Fibroblast of skin of right biceps (primary cell): ENCODE measurements at regions not wholly inside any gene's neighbourhood (a gene's known extent, or its start where the extent isn't known, plus 50 kb on each side); places are given as distances from the start of the nearest gene placed in this dataset.
"Not testable (repeated sequence)": the region's sequence is repeated elsewhere in the genome, so short reads cannot be mapped to it uniquely, and the experiment has no call there.

Experiments
- DNase-seq: peaks from one replicate; pipeline ENCODE4 v3.0.0-alpha.2; 2013

DNA sequence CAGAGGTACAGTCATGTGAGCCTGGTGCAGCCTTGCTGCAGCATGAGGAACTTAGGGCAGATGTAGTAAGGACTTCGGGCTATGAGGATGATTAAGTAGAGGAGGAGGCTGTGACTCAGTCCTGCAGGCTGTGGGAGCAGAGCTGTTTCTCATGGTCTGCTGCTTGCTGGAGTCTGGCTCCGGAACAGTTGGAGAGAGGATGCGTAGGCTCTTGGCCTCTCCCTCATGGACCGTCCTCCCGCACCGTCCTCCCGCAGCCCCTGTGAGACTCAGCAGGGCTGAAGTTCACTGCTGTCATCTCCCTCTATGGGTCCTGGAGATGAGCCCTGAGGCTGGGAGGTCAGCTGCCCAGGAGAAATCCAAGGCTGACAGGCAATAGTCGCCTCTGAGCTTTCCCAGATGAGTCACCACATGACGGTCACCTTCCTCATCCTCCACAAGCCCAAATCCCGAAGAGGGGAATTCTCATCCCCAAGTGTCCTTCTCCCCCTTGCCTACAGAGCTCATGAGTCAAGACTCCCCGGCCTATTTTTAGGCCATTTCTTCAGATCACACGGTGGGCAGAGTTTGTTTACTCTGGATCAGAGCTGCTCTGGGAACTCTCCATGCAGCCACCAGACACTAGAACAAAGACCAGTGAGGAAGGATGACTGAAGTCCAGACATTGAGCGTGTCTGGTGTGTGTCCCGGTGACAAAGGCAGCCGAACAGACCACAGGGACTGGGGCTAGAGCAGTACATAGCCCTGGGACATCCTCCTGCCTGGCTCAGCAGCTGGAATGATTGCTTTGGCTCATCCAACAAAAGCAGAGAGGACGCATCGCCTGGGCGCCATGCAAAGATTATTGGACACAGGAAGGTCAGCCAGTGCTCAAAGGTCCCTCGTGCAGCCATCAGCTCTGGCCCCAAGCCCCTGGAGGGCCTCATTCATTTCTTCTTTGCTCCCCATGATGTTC, 134.5 kb downstream of the NPIPB11 start:
- peak; percentile 88 for DNase-seq

DNA sequence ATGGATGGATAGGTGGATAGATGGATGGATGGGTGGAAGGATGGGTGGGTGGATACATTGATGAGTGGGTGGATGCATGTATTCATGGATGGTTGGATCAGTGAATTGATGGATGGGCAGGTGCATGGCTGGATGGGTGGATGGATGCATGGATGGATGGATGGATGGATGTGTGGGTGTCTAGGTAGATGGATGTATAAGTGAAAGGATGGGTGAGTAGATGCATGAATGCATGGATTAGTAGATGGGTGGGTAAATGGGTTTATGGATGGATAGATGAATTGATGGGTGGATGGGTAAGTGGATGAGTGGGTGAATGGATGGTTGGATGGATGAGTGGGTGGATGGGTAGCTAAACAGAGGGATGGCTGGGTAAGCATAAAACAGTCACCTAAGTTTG, 135.6 kb downstream of the NPIPB11 start:
- DNase-seq, result not testable (repeated sequence)

DNA sequence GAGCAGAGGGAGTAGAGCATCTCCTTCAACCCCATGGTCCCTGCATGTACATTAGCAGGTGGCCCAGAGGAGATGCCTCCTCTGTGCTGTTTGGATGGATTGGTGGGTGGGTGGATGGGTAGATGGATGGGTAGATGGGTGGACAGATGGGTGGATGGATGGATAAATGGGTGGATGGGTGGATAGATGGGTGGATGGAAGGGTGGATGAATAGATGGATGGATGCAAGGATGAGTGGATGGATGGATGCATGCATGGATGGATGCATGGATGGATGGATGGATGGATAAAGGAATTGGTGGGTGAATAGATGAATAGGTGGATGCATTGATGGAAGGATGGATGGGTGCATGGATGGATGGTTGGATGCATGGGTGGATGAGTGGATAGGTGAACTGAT, 136.5 kb downstream of the NPIPB11 start:
- not testable (repeated sequence) for DNase-seq

DNA sequence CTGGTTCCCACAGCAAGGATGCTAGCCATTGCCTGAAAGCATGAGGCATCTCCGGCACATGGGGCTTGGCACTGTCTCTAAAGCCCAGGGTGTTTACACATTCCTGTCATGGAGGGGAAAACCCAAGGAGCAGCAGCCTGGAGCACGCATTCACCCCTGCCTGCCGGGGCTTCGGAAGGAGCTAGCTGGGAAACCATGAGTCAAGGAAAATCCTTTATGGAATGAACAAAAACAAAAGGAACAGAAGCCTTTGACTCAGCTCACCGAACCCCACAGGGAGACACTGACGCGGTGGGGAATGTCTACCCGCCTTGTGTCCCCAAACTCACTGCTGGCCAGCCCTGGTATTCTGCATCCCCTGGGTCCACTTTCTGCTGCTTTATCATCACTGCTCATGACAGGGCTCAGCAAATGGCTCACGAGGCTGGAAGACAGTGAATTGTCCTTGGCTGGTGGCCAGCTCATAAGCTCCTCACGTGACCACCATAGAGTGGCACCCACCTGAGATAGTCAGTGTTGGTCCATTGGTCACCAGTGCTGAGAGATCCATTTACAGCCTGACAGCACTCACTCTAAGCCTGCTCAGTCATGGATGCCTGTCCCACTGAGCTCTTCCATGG, 137.2 kb downstream of the NPIPB11 start:
- DNase-seq, result peak; percentile 94

DNA sequence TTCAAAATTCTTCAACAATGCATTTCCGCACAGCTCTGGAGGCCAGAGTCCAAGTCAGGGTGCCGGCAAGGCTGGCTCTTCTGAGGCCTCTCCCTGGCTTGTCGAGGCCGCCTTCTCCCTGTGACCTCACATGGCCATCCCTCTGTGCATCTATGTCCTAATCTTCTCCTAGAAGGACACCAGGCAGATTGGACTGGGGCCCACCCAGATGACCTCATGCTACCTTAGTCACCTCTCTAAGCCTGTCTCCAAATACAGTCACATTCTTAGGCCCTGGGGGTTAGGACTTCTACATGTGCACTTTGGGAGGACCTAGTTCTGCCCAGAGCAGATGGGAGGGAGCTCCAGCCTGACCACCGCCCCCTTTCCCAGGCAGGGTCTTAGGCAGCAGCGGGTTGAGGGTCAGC, 137.7 kb downstream of the NPIPB11 start:
- peak; percentile 68 for DNase-seq

DNA sequence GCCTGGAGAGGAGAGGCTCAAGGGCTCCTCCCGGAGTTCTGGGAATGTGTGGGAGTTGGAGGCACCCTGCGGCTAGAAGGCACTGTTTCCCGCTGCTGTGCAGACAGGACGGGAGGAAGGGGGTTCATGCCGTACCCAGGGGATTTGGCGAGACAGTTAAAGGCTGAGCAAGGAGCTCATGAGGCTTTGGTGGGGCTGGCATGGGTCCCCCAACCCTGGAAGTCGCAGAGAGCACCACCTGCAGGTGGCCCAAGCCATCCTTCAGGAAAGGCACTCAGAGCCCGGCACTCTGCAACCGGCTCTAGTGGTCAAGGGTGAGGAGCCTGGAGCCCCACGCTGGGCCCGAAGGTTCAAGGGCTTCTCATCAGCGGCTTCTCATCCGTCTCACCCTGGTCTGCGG, 138.2 kb downstream of the NPIPB11 start:
- not testable (repeated sequence) for DNase-seq

DNA sequence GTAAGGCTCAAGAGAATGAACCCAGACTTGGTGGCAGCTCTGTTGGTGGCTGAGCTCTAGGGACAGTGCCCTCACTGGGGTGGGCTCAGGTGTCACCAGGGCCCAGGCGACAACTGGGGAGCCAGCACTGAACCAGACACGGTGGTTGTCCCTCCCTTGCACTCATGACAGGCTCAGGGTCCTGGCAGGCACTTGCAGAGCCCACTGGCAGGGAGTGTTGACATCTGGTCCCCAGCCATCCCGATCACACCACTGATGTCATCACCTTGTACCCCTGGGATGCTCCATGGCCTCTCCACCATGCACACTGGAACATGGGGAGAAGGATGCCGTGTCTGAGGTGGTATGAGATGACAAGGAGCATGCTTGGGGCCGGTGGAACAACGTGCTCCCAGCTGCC, 138.6 kb downstream of the NPIPB11 start:
- not testable (repeated sequence) for DNase-seq

DNA sequence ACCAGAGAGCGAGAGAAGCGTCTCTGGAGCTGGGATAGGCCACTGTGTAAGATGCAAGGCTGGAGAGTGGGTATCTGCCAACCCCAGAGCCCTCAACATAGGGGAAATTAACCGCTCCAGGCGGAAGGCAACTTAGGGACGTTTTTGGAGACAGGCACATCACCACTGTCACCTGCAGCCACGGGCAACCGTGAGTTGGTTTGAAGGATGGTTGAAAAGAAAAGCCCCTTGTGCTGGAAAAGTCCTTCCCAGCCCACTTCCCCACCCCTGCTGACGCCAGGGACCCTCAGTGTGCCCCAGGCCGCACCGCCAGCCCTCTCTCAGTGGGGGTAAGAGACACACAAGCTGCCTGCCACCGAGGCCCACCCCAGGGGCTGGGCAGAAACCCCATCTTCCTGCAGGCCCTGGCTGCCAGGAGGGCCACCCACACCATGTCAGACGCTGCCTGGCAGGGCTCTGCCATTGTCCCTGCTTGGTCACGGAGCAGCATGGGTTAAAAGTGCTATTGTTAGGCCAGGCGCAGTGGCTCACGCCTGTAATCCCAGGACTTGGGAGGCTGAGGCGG, 139.4 kb downstream of the NPIPB11 start:
- not testable (repeated sequence) for DNase-seq

DNA sequence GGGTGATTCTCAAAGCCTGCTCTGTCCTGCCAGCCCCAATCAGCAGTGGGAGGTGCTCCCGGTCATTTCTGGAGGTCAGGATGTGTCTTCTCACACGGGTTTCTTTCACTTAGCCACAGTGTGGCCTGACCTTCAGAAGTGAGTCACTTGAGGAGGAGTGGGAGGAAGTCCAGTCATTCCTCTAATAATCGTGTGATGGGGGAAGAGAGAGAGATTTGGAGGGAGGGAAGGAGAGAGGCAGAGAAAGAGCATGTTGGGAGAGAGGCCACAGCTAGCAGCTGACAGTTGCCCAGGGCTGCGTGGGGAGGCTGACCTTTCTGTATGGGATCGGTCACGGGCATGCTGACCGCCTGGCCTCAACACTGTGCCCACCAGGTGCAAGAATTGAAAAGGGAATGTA, 139.9 kb downstream of the NPIPB11 start:
- DNase-seq, result peak; percentile 80

DNA sequence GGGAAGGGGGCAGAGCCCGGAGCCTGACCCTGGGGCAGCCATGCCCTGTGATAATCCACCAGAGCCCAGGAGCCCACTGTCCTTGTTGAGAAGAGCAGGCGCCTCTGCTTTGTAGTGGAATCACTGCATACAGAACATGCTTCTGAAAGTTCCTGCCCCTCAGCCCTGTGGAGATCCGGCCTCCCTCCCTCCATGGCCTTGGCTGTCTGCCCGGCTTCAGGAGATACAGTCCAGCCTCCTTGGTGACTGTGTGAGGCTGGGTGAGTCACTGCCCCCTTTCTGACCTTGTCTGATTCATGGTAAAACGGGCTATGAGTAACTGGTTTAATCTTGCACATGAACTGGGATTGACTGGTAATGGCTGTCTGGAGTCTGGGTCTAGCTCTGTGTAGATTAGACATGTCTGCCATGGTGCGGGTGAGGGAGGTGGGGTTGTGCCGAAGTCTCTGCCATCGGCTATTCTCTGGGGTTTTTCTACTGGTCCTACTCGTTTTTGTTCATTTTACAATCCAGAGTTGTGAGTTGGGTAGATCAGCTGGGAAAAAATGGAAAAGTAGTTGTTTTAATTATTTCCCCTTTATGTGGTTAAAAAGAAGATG, 141.2 kb downstream of the NPIPB11 start:
- peak; percentile 97 for DNase-seq

DNA sequence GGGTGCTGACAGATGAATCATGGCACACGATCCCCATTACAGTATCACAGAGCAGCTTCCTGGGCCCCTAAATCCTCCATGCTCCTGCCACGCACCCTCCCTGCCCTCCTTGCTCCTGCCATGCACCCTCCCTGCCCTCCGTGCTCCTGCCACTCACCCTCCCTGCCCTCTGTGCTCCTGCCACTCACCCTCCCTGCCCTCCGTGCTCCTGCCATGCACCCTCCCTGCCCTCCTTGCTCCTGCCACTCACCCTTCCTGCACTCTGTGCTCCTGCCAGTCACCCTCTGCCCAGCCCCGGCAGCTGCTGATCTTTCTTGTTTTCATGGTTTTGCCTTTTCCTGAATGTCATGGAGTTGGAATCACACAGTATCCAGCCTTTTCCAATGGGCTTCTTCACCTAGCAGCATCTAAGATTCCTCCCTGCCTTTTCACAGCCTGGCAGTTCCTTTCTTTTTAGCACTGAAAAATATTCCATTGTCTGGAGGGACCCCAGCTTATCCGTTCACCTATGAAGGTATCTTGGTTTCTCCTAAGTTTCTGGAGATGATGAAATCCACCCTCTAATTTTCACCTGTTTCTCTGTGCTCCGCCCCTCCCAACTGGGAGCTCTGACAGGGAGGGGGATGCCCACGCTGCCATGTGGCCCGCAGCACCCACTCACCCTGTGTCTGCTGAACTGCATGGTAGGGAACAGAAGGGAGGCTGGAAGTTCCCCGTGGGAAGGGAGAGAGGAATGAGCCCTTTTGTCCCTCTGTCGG, 142.3 kb downstream of the NPIPB11 start:
- not testable (repeated sequence) for DNase-seq

DNA sequence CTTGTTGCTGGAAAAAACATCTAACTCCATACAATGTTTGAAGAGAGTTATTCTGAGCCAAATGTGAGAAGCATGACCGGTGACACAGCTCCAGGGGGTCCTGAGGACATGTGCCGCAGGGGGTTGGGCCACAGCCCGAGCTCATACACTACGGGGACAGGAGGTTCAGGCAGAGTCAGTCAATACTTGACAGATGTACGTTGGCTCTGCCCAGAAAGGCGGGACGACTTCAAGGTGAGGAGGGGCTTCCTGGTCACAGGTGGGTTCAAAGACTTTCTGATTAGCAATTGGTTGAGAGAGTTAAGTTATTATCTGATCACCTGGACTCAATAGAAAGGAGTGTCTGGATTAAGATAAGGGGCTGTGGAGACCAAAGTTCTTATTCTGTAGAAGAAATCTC, 143.8 kb downstream of the NPIPB11 start:
- not testable (repeated sequence) for DNase-seq

DNA sequence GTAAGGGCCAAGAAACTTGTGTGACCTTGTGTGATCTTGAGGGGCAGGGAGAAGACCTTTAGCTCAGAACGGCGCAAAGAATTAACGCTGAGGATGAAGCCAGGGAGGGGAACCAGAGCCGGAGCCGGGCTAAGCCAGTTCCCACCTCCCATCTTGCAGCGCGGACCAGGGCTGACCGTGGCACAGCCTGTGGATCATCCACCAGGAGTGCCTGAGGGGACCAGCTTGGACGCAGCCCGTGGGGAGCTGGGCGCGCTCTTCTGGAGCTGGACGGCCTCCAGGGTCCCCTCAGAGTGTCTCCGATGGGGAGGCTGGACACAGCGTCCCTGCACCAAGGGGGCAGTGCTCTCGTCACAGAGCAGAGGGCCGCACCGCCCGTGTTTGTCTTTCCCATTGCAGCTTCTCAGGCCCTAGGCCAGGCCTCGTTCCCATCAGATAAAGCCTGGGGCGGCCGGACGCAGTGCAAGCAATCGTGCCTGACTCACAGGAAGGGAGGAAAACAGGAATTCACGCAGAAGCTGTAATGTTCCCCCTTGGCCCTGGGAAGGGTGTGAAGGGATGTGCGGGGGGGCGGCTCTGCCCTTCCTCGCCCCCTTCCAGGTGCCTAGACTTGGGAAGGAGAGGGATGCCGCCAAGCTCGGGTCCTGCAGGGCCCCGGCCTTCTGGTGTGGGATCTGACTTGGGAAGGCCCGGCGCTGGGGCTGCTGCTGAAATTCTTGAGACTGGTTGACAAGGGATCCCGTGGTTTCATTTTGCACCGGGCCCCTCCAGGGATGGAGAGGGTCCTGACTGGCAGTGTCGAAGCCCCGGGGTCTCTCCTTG, 144.9 kb downstream of the NPIPB11 start:
- DNase-seq, result peak; percentile 17

DNA sequence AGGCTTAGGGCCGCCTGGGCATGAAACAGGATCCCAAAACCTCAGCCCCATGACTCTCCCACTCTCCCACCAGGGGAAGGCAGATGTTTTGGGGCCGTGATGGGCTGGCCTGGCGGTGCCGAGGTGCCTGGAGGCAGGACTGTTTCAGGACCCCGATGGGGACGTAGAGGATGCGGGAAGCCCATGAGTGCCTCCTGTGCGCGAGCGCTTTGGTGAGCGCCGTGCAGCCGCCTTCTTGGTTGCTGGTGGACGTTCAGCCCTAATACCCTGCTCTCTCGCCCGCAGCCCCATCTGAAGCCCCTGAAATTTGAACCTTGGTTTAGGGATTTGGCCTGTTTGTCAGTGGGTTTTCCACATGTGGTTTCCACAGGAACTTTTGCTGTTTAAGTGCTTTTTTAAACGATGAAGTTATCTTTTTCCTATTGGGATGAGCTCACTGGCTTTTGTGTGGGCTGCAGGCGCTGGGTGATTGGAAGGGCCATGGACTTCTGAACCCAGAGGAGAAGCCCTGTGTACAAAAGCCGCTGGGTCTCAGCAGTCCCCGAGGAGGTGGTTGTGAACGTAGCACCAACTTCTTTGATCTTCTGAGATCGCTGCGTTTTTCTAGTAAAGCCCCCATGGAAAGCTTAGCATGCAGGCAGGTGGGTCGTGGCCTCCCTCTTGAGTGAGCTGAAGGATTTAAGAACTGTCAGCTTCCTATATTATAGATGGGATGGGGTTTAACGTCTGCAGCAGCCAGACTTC, 145.7 kb downstream of the NPIPB11 start:
- not testable (repeated sequence) for DNase-seq

DNA sequence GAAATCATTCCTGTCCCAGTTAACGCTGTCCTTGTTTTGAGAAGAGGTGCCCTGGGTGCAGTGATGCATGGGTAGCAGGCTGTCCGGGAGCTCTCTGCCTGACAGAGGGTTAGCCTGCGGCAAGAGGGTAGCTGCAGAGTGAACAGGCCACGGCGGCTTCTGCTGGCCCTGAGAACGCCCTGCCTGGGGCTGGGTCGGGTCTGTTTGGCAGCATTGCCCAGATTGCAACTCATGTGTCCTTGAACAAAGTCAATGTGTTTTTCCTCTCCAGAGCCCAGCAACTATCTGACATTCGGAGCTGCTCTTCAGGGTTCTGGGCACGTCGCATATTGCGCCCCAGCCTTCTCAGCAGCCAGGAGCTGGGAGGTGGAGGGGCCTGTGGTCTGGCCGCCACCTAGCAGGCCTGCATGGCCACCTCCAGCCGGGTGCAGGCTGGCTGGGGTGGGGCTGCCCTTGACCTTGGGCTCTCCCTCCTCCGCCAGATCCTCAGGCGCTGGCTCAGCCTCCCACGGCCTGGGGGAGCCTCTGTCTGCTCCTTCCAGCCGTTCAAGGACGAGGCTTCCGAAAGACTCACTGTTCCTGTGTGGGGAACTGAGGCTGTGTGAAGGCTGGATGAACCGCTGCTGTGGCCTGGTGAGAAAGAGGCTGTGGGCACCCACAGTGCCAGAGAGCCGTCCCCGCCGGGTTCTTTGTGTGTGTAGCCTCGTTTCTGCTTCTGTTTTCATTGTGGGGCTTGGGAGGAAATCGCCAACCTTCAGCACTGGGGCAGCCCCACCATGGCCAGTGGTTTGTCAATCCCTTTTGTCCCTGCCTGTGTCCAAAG, 146.7 kb downstream of the NPIPB11 start:
- not testable (repeated sequence) for DNase-seq

DNA sequence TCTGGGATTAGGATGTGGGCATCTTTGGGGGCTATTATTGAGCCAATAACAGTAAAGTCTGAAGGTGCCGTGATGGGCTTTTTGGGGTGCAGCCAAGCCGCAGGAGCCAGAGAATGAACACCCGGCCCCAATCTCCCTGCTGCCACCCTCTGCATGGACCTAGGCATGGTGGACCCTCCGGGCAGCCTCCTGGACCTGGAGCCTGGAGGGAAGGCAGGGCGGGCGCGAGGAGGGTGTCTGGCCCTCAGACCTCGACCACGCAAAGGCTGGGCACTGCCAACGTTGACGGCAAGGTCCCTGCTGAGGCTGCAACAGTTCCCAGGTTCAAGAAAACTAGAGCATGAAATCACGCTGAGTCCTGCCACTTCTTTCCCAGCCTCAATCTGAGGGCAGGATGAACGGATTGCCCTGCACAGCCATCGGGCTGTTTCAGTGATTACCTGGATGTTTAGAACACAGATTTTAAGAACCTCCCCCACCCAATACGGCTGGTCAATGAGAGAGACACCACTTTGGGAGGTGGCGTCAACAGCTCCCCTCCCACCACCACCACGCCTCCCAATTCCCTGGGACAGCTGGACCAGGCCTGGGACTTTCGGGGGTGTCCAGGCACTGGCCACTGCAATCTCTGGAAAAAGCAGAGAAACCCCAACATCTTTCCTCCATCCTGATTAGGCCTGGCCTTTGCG, 147.4 kb downstream of the NPIPB11 start:
- DNase-seq, result not testable (repeated sequence)

DNA sequence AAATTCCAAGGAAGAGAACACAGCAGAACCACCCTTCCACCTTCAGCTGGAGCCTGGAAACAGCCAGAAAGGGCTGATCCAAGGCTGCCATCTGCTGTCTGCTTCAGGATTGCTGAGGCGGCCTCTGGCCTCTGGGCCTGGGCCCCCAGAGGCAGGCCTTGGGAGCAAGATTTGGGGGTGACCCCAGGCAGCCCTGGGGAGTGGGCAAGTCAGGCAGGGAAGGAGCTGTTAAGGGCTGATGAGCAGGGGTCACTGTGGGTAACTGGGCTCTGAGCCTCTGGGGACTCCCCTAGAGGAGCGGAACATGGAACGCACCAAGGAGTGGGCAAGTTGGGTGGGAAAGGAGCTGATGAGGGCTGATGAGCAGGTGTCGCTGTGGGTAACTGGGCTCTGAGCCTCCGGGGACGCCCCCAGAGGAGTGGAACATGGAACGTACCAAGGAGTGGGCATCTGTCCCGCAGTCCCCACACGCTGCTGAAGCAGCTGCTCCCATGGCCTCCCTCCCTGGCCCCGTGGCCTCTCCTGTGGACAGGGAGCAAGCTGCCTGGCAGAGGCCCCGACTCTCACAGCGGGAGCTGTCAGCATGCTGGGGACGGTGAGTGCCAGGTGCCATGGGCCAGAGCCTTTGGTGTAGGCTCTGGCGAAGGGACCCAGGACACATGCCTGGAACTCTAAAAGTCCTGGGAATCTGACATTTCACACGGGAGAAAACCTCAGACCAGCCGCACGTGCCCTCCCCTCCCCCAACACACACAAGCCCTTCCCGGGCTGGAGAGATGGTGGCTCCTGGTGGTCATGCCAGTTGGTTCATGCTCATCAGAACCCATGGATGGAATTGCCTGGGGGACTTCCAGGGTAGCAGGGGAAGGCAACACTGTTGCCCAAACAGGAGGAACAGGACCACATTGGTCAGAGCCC, 148.8 kb downstream of the NPIPB11 start:
- not testable (repeated sequence) for DNase-seq

DNA sequence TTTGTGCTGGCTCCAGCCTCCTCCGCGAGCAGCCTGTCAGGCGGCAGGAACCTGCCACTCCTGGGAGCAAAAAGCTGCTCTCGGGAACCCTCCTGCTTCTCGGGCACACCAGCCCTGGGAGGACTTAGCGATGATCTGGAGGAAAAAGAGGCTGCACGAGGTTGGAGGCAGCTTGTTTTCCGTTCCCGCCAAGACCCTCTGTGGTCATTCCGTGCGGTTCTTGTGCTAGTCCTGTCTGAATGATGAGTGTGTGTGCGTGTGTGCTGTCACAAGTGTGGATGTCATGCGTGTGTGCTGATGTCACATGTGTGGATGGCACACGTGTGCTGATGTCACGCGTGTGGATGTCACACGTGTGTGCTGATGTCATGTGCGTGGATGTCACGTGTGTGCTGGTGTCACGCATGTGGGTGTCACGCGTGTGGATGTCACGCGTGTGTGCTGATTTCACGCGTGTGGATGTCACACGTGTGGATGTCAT, 150.0 kb downstream of the NPIPB11 start:
- no peak for DNase-seq
